Glomerular visceral epithelial cell (primary cell): ENCODE measurements at regions not wholly inside any gene's neighbourhood (a gene's known extent, or its start where the extent isn't known, plus 50 kb on each side); places are given as distances from the start of the nearest gene placed in this dataset.
A peak's percentile ranks its signal among the peaks of the same experiment; 100 is the strongest.
"Not testable (repeated sequence)": the region's sequence is repeated elsewhere in the genome, so short reads cannot be mapped to it uniquely, and the experiment has no call there.

ENCODE experiments used
- DNase-seq: peaks from one replicate; pipeline ENCODE4 v3.0.0-alpha.2; 2016; ENCODE audit errors: extremely low spot score

GRCh38 chr9:6104406-6104805 is 89.0 kb upstream of the RANBP6 start:
- not testable (repeated sequence) for DNase-seq

- not testable (repeated sequence) for DNase-seq
These were observed 88.5 kb upstream of the RANBP6 start for GRCh38 chr9:6103911-6104310.

GRCh38 chr9:6102336-6102987 is 87.0 kb upstream of the RANBP6 start:
- peak; percentile 57 for DNase-seq

GRCh38 chr9:6101725-6102124 is 86.3 kb upstream of the RANBP6 start:
- not testable (repeated sequence) for DNase-seq

GRCh38 chr9:6099346-6099745 is 83.9 kb upstream of the RANBP6 start:
- not testable (repeated sequence) for DNase-seq

- no peak for DNase-seq
These were observed 83.0 kb upstream of the RANBP6 start for GRCh38 chr9:6098431-6098830.

GRCh38 chr9:6096821-6097220 is 81.4 kb upstream of the RANBP6 start:
- peak; percentile 90 for DNase-seq

- DNase-seq: no peak
These were observed 75.1 kb upstream of the RANBP6 start for GRCh38 chr9:6090277-6091210.

GRCh38 chr9:6089300-6089699 is 73.9 kb upstream of the RANBP6 start:
- no peak for DNase-seq

GRCh38 chr9:6086006-6086655 is 70.7 kb upstream of the RANBP6 start:
- peak; percentile 61 for DNase-seq

GRCh38 chr9:6080154-6080716 is 64.8 kb upstream of the RANBP6 start:
- peak; percentile 62 for DNase-seq

GRCh38 chr9:6079386-6079785 is 64.0 kb upstream of the RANBP6 start:
- DNase-seq: no peak

- DNase-seq: no peak
These were observed 63.1 kb upstream of the RANBP6 start for GRCh38 chr9:6078382-6079105.

- DNase-seq: no peak
These were observed 61.4 kb upstream of the RANBP6 start for GRCh38 chr9:6076851-6077250.

GRCh38 chr9:6073731-6074130 is 58.3 kb upstream of the RANBP6 start:
- no peak for DNase-seq

- DNase-seq: no peak
These were observed 57.4 kb upstream of the RANBP6 start for GRCh38 chr9:6072865-6073264.

- DNase-seq: no peak
These were observed 57.0 kb upstream of the RANBP6 start for GRCh38 chr9:6072453-6072852.

- no peak for DNase-seq
These were observed 53.6 kb upstream of the RANBP6 start for GRCh38 chr9:6068983-6069382.

- DNase-seq: no peak
These were observed 52.0 kb upstream of the RANBP6 start for GRCh38 chr9:6067426-6067825.
